Activated T-cell treated with anti-CD3 and anti-CD28 coated beads, Interleukin-2, amount 50 U/mL, for 72 hours (primary cell): ENCODE measurements at regions not wholly inside any gene's neighbourhood (a gene's known extent, or its start where the extent isn't known, plus 50 kb on each side); places are given as distances from the start of the nearest gene placed in this dataset.

ENCODE experiments used
- ATAC-seq, 2 donors: fragments of 150-1000 bp; cut with Tn5 transposase; replicated peaks in 1 of 2; 2 replicates each; pipeline ENCODE4 v1.10.0; 2021; ENCODE audit warnings: moderate library complexity in 2 of 2, mild to moderate bottlenecking in 1 of 2
- DNase-seq, 2 donors: peaks; one replicate each; pipeline ENCODE4 v3.0.0; 2021 to 2022; ENCODE audit warnings: mixed read lengths in 1 of 2
- H3K27ac Mint-ChIP-seq: one replicate; pipeline ENCODE4 v1.8.0; 2022; ENCODE audit warnings: mild to moderate bottlenecking, moderate library complexity, mixed read lengths
- H3K27me3 Mint-ChIP-seq: one replicate; pipeline ENCODE4 v1.8.0; 2022; ENCODE audit warnings: low read depth, mixed read lengths
- H3K36me3 Mint-ChIP-seq, 2 donors: one replicate each; pipeline ENCODE4 v1.8.0; 2022; ENCODE audit warnings: mixed read lengths in 2 of 2, mild to moderate bottlenecking in 1 of 2; ENCODE audit not compliant: insufficient read depth in 2 of 2
- H3K4me1 Mint-ChIP-seq: one replicate; pipeline ENCODE4 v1.8.0; 2022; ENCODE audit warnings: low read depth, mixed read lengths
- H3K4me3 Mint-ChIP-seq, 2 donors: one replicate each; pipeline ENCODE4 v1.8.0; 2022; ENCODE audit warnings: mild to moderate bottlenecking in 2 of 2, mixed read lengths in 2 of 2, moderate library complexity in 2 of 2
- H3K9me3 Mint-ChIP-seq, 2 donors: one replicate each; pipeline ENCODE4 v1.8.0; 2022; ENCODE audit warnings: mixed read lengths in 2 of 2

DNA sequence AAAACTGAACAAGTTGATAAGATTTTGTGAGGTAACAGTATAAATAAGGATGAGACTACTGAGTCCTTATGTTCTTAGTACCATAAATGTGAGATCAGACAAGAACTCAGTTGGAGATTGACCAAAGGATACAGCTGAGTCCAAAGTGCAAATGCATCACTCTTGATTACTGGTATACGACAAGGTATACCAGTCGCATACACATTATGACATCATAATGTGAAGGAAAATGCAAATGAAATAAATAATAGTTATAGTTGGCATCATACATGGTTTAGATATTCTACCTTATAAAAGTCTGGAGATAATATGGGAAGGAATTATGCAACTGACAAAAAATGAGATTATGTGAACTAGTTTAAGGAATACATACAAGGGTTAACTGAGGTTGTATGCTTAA, 476.3 kb upstream of the STXBP6 start:
- no peak overlapping the region for H3K27ac Mint-ChIP-seq
- peaks cover 0 to 1% of the 10 kb centered on the region in 2 donors for H3K9me3 Mint-ChIP-seq
- no peaks in the 10 kb centered on the region for H3K36me3 Mint-ChIP-seq
- H3K27me3 Mint-ChIP-seq: no peaks in the 10 kb centered on the region
- DNase-seq (no peak), ATAC-seq (no peak)
- H3K4me1 Mint-ChIP-seq: no peaks in the 10 kb centered on the region
- H3K4me3 Mint-ChIP-seq: no peak overlapping the region

DNA sequence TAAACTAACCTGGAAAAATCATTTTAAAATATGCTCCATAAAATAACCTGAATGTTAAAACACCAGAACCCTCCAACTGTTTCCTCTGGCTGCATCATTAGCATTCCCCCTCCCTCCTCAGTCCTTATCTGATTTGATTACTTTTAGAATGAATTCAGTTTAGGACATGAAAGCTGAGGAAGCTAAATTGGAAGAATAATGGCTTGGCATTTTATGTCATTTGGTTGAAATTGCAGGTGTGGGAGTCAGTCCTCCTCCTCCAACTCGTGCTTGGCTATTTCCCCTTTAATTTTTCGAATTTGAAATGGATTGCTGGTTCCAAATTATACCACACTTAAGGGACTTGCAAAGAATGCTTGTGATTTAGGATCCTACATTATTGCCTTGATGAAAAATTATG, 473.0 kb upstream of the STXBP6 start:
- no peak for ATAC-seq

DNA sequence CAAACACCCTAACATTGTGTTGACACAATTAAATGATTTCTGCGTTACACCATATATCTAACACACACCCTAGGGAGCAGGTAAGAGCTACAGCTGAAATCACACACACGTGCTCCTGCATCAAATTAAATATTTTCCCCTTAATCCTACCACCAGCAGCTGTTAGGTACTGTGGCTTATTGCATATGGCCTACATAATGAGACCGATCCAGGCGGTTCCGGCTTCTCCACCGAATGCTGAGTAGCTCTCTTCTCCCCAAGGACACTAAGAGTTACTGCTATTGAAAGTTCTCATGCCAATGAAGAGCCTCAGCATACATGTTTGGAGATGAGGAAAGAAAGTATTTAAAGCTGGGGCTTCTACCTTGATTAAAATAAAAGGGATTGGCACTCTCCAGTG, 472.2 kb upstream of the STXBP6 start:
- Mint-ChIP-seq H3K9me3 (peaks cover 0 to 2% of the 10 kb centered on the region in 2 donors), H3K36me3 (no peaks in the 10 kb centered on the region), H3K4me3 (no peak overlapping the region), H3K4me1 (no peaks in the 10 kb centered on the region), H3K27me3 (no peaks in the 10 kb centered on the region), H3K27ac (no peak overlapping the region)
- DNase-seq (no peak), ATAC-seq (no peak)

More for the DNA sequence above, 473.0 kb upstream of the STXBP6 start:
- Mint-ChIP-seq H3K4me3 (no peak overlapping the region), H3K9me3 (no peaks in the 10 kb centered on the region), H3K36me3 (no peaks in the 10 kb centered on the region), H3K27ac (no peak overlapping the region), H3K27me3 (no peaks in the 10 kb centered on the region), H3K4me1 (no peaks in the 10 kb centered on the region)
- no peak for DNase-seq

DNA sequence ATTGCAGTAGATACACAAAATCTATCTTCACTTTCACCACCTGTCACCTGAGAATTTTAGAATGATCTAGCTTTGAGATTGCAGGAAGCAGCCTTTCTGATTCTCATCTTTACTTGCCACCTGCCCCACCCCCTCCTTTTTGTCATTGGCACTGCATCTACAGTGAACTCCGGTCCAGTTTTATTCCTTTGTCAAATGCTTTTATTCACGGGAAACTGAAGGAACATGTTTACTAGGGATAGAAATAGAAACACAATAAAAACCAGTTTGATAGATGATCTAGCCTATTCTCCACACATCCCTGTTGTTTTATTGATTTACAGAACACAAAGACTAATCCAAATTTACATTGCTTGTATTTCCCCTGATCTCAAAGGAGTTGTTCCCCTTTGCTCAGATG, 471.7 kb upstream of the STXBP6 start:
- Mint-ChIP-seq H3K9me3 (peaks cover 0 to 2% of the 10 kb centered on the region in 2 donors), H3K4me1 (no peaks in the 10 kb centered on the region), H3K27me3 (no peaks in the 10 kb centered on the region), H3K27ac (no peak overlapping the region), H3K4me3 (no peak overlapping the region), H3K36me3 (no peaks in the 10 kb centered on the region)
- ATAC-seq: no peak
- no peak for DNase-seq

DNA sequence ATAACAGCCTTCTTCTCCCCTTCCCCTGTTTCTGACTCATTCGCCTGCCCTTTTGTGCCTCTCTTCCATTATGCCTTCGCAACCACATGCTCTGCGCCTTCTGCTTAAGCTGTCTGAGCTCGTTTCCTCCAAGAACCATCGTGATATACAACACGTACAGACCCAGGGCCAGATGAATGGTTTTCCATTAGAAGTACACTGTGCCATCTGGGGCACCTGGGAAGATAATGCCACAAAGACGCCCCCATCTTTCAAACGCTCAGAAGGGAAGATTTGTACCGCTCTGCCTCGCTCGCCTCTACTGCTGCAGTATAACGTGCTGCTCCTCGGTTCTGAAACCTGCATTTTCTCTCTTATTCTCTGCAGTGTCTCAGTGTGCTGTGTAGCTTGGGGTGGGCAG, 470.9 kb upstream of the STXBP6 start:
- Mint-ChIP-seq H3K36me3 (no peaks in the 10 kb centered on the region), H3K4me1 (no peaks in the 10 kb centered on the region), H3K9me3 (peaks cover 0 to 5% of the 10 kb centered on the region in 2 donors), H3K27me3 (no peaks in the 10 kb centered on the region), H3K27ac (no peak overlapping the region), H3K4me3 (no peak overlapping the region)
- DNase-seq (no peak), ATAC-seq (no peak)

DNA sequence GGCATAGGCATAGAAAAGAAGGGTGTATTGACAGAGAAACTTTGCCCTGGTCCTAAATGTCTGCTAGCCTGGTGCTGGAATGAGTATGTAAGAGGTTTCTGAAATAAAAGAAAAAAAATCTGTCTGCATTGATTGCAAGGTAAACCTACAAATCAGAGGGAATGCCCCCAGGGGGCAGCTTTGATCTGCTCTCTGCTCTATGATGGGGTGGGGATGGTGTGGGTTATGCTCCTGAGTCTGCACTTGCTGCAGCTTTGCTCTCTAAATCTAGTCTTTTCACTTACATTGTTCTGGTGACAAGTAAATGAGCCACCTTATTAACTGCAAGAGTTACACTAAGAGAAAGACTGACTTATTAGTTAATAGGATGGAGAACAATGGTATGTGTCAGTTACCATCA, 468.4 kb upstream of the STXBP6 start:
- no peak overlapping the region for H3K4me3 Mint-ChIP-seq
- H3K27me3 Mint-ChIP-seq: no peaks in the 10 kb centered on the region
- ATAC-seq (no peak), DNase-seq (no peak)
- H3K27ac Mint-ChIP-seq: no peak overlapping the region
- peaks cover 0 to 4% of the 10 kb centered on the region in 2 donors for H3K36me3 Mint-ChIP-seq
- H3K9me3 Mint-ChIP-seq: peaks cover 7% of the 10 kb centered on the region in 2 donors
- H3K4me1 Mint-ChIP-seq: no peaks in the 10 kb centered on the region

DNA sequence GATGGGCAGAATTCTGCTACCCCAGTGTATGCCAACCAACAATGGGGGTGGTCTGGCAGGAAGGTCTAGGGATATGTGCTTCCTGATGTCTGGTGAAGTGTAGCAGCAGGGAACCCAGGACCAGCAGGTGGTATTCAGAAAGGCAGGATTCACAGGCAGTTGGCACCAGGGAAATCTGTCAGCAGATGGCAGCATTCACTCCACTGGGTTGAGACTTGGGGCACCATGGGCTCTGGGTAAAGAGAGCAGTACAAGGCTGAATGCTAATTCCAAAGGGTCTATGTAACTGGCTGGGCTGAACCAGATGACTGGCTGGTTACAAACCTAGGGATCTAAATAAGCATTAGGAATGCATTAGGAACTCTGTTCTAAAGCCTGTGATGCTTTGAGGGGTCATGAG, 466.9 kb upstream of the STXBP6 start:
- Mint-ChIP-seq H3K36me3 (peaks cover 0 to 4% of the 10 kb centered on the region in 2 donors), H3K4me1 (no peaks in the 10 kb centered on the region), H3K4me3 (no peak overlapping the region), H3K27me3 (no peaks in the 10 kb centered on the region), H3K27ac (no peak overlapping the region), H3K9me3 (peaks cover 9 to 10% of the 10 kb centered on the region in 2 donors)
- ATAC-seq (no peak), DNase-seq (no peak)

DNA sequence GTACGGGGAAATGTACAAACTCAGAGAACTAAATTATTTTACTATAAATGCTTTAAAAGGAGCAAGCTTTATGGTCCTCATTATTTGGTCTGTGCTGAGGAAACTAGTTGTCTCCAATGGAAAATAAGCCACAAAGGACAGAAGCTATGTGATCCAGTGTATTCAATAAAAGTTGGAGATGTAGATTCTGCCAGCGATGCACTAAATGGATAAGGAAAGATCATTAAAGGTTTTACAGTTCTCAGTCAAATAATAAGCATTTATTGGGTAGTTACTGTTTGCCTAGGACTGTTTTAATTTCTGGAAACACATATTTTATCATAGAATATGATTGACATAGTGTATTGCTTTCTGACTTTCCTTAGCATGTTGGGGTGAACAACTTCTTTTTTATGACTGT, 458.9 kb upstream of the STXBP6 start:
- Mint-ChIP-seq H3K27ac (no peak overlapping the region), H3K4me3 (no peak overlapping the region), H3K27me3 (no peaks in the 10 kb centered on the region), H3K36me3 (no peaks in the 10 kb centered on the region), H3K9me3 (peaks cover 7 to 8% of the 10 kb centered on the region in 2 donors), H3K4me1 (no peaks in the 10 kb centered on the region)
- ATAC-seq (no peak), DNase-seq (no peak)

DNA sequence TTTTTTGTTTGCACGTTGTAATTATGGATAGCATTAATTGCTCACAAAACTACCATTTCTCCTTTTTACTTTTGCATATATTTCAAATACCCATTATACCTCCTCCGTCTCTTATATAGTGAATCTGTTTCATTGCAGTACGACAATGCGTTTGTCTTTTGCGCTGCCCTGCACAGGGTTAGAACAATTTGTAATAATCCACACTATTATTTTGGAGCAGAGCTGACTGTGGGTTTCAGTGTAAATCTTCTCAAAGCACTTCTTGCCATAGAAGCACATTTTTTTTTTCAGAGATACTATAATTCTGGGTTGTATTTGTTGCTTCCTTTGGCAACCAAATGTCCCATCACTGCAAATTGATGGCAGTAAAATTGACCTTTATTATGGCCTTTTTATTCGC, 451.8 kb upstream of the STXBP6 start:
- H3K36me3 Mint-ChIP-seq: no peaks in the 10 kb centered on the region
- no peak for DNase-seq
- no peaks in the 10 kb centered on the region for H3K27me3 Mint-ChIP-seq
- no peak overlapping the region for H3K4me3 Mint-ChIP-seq
- ATAC-seq: no peak
- H3K9me3 Mint-ChIP-seq: peaks cover 4 to 5% of the 10 kb centered on the region in 2 donors
- no peak overlapping the region for H3K27ac Mint-ChIP-seq
- H3K4me1 Mint-ChIP-seq: no peaks in the 10 kb centered on the region

DNA sequence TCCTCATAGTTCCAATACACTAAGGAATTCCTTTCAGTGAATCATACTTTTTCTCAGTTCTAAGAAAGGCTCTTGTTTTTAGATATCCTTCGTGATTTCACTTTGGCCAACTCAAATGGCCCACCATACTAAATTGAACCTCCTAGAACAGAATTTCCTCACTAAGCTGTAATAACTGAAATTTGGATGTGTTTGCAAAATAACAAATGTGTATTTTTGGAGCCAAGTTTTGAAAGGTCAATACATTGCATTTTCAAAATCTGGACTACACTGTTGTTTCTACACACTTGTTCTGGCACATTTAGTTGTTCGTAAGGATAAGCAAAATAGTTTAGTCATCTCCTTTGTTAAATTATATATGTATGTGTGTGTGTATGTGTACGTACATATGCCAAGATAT, 439.0 kb upstream of the STXBP6 start:
- no peak overlapping the region for H3K4me3 Mint-ChIP-seq
- no peak for ATAC-seq
- DNase-seq: no peak
- no peaks in the 10 kb centered on the region for H3K27me3 Mint-ChIP-seq
- no peaks in the 10 kb centered on the region for H3K4me1 Mint-ChIP-seq
- H3K36me3 Mint-ChIP-seq: no peaks in the 10 kb centered on the region
- H3K27ac Mint-ChIP-seq: no peak overlapping the region
- no peaks in the 10 kb centered on the region for H3K9me3 Mint-ChIP-seq

DNA sequence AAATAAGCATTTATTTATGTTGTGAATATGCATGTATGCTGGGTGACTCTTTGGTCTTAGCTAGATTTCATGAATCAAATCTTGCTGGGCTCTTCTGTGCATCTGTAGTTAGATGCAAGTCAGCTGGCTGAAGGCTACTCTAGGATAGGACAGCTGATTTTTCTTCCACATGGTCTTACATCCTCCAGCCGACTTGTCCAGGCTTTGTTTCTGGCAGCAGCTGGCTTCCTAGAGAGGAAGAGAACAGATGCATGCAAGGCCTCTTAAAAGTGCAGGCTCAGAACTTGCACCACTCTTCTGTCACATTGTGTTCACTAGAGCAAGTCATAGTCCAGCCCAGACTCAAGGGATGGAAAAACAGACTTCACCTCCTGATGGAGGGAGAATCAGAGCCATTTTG, 435.4 kb upstream of the STXBP6 start:
- H3K4me1 Mint-ChIP-seq: no peaks in the 10 kb centered on the region
- H3K9me3 Mint-ChIP-seq: peaks cover 3 to 4% of the 10 kb centered on the region in 2 donors
- H3K36me3 Mint-ChIP-seq: no peaks in the 10 kb centered on the region
- H3K27me3 Mint-ChIP-seq: no peaks in the 10 kb centered on the region
- no peak overlapping the region for H3K4me3 Mint-ChIP-seq
- no peak for ATAC-seq
- H3K27ac Mint-ChIP-seq: no peak overlapping the region
- DNase-seq: no peak

DNA sequence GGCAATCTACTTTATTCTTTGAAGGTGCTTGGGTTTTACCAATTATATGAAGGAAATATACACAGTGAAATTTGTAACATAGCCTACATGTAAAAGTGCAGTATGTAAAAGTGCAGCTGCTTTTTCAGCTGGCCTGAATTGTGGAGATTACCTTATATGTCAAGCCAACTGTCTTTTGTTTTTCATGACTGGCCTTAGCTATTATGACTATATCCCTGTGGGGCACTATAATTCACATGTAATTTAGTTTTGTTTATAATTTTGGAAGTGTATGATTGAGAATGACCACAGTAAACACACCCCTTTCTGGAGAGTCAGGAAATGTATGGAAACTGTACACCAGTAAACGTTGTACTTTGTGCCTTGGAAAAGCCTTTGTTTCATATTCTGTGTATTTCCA, 435.0 kb upstream of the STXBP6 start:
- Mint-ChIP-seq H3K4me1 (no peaks in the 10 kb centered on the region), H3K9me3 (peaks cover 4% of the 10 kb centered on the region in 2 donors), H3K27me3 (no peaks in the 10 kb centered on the region), H3K36me3 (no peaks in the 10 kb centered on the region), H3K27ac (no peak overlapping the region), H3K4me3 (no peak overlapping the region)
- DNase-seq (no peak), ATAC-seq (no peak)

DNA sequence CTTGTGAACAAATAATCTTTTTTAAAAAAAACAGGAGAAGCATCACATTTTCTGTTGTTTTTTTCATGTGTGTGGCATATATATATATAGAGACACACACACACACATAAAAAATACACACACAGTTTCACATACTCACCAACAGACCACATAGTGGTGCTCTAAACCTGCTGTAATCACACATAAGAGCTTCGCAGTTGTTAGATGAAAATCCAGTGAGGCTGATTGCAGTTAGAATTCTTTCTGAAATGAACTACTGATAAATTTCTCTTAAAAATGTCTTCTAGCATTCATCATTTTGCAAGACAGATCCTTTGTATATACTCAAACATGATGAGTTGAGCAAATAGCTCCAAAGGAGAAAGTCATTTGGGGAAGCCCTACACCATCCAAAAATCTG, 434.3 kb upstream of the STXBP6 start:
- Mint-ChIP-seq H3K4me3 (no peak overlapping the region), H3K4me1 (no peaks in the 10 kb centered on the region), H3K36me3 (no peaks in the 10 kb centered on the region), H3K9me3 (peaks cover 4 to 8% of the 10 kb centered on the region in 2 donors), H3K27me3 (no peaks in the 10 kb centered on the region), H3K27ac (no peak overlapping the region)
- DNase-seq (no peak), ATAC-seq (no peak)

DNA sequence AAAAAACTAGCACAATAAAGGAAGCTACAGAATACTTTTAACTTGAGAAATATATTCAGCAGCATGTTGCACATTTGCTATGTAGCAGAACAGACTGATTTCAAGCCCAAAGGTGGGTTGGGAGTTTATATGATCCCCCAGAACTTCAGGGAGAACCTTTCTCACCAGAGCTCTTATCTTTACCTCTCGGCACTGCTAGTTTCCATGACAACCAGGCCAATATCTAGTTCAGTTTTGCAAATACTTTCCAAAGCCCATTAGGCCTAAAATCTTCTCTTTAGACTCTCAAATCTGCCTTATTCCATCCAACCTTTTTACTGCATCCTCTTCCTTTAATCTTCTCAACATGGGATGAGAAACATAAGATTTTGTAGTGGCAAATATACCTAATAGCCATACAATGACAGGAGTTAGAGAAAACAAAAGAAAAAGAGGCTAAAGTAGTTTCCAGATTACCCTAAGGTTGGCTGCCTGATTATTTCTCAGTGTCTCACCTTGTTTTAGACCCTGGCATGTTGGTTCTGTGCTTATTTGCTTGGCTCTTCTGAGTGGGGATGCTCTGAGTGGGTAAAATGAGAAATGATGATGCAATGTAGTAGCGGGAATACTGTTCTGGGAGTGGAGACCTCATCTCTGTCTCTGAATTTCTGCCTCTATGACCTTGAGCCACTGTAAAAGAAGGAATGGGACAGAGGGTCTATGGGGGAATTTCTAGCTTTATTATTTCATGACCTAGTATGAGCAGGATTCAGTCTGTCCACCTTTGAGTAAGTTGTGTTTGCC, 427.6 kb upstream of the STXBP6 start:
- ATAC-seq (no peak), DNase-seq (no peak)
- Mint-ChIP-seq H3K27ac (no peak overlapping the region), H3K27me3 (no peaks in the 10 kb centered on the region), H3K36me3 (no peaks in the 10 kb centered on the region), H3K9me3 (peaks cover 5 to 14% of the 10 kb centered on the region in 2 donors), H3K4me1 (no peaks in the 10 kb centered on the region), H3K4me3 (no peak overlapping the region)
